Iris pigment epithelial cell (primary cell): ENCODE measurements at regions not wholly inside any gene's neighbourhood (a gene's known extent, or its start where the extent isn't known, plus 50 kb on each side); places are given as distances from the start of the nearest gene placed in this dataset.
A peak's percentile ranks its signal among the peaks of the same experiment; 100 is the strongest.

Source experiments
- DNase-seq: peaks from one replicate; pipeline ENCODE4 v3.0.0-alpha.2; 2011; ENCODE audit warnings: low read depth

DNA sequence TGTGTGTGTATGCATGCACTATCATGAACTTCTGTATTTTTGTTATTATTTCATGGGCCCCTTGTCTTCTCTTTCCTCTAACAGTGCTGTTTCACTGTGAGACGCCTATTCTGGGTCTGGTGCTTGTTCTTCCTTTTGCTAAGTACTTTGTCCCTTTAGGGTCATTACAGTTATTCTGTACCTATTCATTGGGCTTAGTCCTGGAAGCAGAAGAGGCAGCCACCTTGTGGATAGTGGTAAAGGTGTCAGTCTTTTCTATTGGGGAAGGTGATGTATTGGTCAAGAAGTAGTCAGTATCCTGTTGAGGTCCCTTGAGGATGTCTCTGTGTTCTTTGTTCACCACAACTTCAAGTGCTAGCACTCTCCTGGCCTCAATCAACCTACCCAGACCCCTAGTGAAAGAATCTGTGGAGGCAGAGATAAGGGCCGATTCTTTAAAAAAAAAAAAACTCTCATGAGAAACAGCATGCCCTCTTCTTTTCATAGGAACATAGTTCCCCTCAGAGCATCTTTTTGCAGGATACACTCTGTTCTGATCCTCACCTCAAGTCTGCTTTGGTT lies 593.8 kb downstream of the SPRY1 start:
- no peak for DNase-seq

DNA sequence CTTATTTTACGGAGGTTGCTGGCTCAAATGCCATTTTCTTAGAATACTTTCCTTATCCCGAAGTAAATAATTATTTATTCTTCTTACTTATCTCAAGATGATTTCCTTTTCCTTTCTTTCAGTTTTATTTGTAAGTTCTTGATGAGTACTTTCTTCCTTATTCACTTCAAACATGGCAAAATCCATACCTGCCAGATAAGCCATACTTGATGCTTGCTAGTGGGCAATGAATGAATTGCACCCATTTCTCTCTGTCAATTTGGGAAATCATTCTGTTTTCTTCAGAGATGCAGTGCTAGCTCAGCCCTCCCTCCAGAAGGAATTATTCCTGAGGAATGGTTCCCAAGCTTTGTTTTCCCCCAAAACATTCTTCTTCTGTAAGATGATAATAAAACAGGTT lies 598.3 kb downstream of the SPRY1 start:
- peak; percentile 34 for DNase-seq

DNA sequence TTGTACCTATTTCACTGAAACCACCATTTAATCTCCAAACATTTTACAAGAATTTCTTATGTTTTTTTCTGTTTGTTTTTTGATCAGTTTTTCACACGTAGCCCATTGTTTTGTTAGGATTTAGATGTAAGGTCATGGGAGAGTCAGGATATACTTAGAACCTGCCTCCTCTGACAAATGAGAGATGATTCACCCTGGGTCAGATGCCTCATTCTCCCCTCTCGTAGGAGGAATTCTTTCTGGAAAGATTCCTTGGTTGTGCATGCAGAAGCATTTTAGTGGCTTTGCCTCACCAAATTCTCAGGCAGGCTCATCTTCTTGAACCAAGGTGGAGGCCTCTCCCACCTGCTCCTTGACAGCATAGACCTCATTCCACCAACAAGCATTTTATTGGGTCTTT lies 599.3 kb downstream of the SPRY1 start:
- peak; percentile 95 for DNase-seq

- no peak for DNase-seq
Observed at GRCh38 chr4:123996718-123997510, 600.3 kb downstream of the SPRY1 start.

DNA sequence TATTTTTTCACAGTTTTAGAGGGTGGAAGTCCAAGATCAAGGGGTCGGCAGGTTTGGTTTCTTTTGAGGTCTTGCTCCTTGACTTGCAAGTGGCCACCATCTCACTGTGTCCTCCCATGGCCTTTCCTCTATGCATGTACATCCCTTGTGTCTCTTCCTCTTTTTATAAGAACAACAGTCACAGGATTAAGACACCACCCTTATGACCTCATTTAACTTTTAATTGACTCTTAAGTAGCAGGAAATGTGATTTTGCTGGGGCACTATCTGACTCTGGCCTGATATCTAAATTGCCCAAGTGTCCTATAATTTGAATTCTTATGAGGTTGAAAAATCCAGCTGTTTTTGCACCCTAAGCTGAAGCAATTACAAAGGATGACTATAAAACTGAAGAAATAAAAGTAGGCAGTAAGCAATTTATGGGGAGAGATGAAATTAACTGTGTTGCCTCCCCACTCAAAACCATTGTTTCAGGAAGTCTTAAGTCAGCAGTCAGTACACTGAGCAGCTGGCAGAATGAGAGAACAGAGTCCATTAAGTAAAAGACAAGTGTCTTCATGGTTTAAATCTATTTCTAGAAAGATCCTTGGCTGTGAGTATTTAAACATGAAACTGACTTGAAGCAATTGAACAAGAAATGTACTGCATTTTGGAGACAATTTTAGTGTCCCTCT lies 601.3 kb downstream of the SPRY1 start:
- no peak for DNase-seq

DNA sequence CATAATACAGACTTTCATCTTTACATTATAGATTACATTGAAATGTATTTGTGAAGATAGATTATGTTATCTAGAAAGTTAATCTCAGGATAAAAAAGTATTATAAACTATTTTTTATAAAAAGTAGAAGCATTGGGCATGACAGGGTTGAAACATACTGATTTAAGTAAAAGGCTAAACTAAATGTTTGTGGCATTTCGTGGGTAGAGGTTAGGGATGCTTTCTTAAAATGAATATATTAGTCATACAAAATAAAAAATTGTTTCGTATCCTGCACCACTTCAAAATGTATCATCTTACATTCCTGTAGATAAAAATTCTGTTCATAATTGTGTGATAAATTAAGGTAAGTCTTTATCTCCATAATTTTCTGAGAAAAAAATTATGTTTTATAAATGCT lies 603.6 kb downstream of the SPRY1 start:
- no peak for DNase-seq

- no peak for DNase-seq
Observed at GRCh38 chr4:124015766-124016165, 619.2 kb downstream of the SPRY1 start.

DNA sequence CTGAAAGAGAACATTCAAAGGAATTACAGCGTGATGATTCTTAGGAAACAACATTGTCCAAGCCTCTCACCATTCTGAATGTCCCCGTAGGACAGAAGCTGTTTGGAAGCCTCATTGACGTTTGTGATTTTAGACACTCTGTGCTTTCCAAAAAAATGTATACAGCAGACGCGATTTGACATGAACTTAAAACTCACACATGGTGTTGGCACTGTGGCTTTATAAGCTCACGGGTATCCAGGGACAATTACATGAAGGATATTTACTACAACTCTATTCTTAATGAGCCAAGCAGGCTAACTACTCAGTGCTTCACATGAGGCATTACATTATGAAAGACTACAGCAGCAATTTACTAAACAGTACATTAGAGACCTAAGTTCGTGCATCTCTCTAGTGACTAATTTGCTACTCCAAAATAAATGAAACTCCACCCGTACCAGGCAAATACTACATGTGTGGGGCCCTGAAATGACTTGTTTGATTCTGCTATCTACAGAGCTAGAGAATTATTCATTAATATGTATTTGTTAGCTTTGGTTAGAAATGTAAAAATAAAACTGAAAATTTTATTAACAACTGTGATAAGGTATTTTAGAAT lies 620.7 kb downstream of the SPRY1 start:
- DNase-seq = no peak

GRCh38 chr4:124018383-124019317 lies 622.1 kb downstream of the SPRY1 start:
- peak; percentile 76 for DNase-seq

DNA sequence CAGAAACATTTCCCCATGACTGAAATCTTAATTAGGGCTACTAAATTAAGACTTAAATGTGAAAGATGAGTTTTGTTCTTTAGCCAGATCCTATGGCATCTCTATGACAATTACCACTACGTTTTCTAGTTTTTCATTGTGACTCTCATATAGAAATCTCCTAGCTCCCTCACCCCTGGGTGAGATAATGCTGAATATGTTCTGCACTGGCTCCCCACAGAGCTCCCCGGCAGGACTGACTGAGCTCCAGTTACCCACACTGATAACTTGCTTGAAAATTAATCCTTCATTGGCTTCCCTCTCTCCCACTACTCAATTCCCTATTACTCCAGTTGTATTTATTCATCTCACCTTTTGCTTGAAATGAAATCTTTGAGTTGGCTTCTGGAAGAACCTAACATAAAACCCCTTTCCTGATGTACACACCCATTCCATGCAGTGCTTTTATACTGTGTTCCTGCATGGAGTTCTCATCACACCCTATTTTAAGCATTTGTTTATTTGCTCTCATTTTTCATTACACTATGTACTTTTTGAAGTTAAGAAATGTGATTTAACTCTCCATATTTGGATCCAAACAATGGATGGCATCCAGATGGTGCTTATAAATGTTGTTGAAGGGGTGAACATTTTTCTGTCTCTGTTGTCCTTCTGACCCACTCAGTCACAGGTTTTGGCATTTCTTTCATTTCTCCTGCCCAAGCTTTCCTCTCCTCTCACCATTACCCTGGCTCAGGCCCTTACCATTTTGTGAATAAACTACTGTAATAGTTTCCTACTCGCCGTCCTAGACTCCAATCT lies 623.4 kb downstream of the SPRY1 start:
- peak; percentile 45 for DNase-seq

DNA sequence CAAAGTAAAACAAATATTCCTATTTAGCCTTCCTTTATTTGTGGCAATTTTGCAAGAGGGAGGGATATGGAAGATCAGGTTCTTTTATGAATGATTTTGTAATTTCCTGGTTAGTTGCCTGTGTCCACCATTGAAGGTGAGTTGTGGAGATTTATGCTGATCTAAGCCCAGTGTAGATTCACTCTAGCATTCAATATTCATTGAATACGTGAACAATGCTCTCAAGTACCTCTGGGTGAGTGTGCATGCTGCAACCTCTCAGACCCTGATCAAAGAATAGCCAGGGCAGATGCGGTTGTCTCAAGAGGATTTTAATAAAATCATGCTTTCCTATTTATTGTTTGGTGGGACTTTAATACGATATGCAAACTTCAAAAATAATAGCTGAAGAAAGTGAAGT lies 628.4 kb downstream of the SPRY1 start:
- DNase-seq = no peak

DNA sequence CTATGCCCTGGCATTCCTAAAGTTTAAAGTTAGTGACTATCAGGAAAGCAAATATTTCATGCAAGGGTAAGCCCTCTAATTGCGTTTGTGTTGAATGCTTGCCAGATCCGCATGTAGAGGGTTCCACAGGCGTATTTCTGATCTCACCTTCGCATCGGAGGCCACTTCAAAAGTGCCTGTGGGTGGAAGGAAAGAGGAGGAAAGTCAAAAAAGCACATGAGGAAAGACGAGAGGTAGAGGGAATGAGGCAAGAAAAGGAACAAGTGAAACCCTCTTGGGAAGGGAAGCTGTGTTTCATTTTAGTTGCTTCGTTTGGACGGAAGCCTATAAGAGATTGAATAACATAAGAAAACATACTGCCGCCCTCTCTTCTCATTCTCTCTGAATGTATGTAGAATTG lies 628.8 kb downstream of the SPRY1 start:
- peak; percentile 22 for DNase-seq

GRCh38 chr4:124028182-124028581 lies 631.6 kb downstream of the SPRY1 start:
- DNase-seq = peak; percentile 12

DNA sequence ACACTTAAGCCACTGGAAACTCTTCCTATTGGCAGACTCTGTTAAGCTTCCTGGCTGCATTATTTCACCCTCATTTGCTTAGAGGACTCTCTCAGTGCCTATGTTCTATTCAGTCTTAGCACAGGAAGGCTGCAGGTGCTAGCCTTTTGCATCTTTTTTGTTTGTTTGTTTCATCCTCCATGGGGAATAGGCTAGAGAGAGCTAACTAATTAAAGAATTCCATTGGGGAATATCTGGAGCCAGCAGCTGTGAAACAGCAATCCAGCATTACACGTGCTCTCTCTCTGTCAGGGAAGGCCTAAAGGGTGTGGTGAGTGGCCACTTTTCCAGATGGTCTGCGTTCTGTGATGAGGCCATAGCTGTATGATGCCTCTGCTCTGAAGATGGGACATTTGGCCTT lies 633.6 kb downstream of the SPRY1 start:
- DNase-seq = no peak

DNA sequence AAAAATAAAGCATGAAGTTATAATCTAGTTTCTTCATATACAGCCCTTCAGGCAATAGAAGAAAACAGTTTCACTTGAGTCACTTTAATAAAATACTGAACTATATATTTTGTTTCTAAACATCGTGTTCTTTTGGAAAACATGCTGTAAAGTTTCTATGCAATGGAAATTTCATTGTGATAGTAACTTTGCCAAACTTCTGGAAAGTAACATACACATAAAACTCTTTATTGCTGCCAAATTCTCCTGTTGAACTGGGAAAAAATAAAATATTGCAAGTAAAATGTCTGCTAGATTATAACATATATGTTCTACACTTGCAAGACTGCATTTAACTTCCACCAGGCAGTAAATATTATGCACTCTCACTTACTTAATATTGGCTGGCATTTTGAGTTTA lies 635.4 kb downstream of the SPRY1 start:
- DNase-seq = no peak

GRCh38 chr4:124035364-124036041 lies 638.9 kb downstream of the SPRY1 start:
- DNase-seq = no peak

- DNase-seq = no peak
Observed at GRCh38 chr4:124037236-124037635, 640.6 kb downstream of the SPRY1 start.

DNA sequence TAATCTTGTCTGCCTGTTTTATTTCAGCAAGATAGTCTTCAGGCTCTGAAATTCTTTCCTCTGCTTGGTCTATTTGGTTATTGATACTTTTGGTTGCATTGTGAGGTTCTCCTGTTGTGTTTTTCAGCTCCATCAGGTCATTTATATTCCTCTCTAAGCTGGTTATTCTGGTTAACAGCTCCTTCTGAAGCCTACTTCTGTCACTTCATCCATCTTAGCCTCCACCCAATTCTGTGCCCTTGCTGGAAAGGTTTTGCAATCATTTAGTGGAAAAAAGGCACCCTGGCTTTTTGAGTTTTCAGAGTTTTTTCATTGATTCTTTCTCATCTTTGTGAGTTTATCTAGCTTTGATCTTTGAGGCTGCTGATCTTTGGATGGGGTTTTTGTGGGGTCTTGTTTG lies 647.7 kb downstream of the SPRY1 start:
- DNase-seq = no peak

DNA sequence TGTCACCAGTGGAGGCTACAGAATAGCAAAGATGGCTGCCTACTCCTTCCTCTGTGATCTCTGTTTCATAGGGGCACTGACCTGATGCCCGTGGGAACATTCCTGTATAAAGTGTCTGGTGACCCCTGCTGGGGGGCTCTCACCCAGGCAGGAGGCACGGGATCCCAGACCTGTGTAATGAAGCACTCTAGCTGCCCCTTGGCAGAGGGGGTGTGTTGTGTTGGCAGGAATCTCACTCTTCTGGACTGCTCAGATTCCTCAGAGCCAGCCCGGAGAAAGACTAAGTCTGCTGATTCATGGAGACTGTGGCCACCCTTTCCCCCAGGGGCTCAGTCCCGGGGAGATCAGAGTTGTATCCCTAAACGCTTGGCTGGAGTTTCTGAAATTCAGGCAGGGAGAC lies 648.3 kb downstream of the SPRY1 start:
- no peak for DNase-seq

DNA sequence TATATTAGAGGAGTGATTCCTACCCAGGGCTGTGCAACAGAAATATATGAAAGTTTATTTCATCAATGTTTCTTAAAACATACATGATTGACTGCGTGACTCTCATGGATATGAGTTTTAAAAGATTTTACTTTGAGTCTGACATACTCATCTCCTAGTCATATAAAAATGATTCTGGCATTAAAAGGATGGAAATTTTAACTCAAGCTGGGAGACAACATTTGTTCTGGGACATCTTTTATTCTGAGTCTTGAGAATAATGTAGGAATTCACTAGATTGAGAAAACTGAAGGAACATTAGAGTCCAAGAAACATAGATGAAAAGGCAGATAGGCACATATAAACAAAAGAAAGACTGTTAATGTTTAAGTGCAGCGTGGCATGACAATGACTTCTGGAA lies 649.6 kb downstream of the SPRY1 start:
- no peak for DNase-seq
